Stimulated activated CD4-positive, alpha-beta T cell treated with anti-CD3 and anti-CD28 coated beads, Interleukin-4, amount 100 ng/mL, for 24 hours (primary cell): ENCODE measurements at regions not wholly inside any gene's neighbourhood (a gene's known extent, or its start where the extent isn't known, plus 50 kb on each side); places are given as distances from the start of the nearest gene placed in this dataset.
"Not testable (repeated sequence)": the region's sequence is repeated elsewhere in the genome, so short reads cannot be mapped to it uniquely, and the experiment has no call there.

Experiments used
- DNase-seq: peaks from one replicate; pipeline ENCODE4 v3.0.0-alpha.2; 2020

GRCh38 chr3:157856078-157856939, 249.9 kb downstream of the SHOX2 start:
- no peak for DNase-seq

GRCh38 chr3:157845839-157846238, 260.4 kb downstream of the SHOX2 start:
- not testable (repeated sequence) for DNase-seq

GRCh38 chr3:157844800-157845565, 261.2 kb downstream of the SHOX2 start:
- DNase-seq: no peak

GRCh38 chr3:157844216-157844615, 262.0 kb downstream of the SHOX2 start:
- no peak for DNase-seq

GRCh38 chr3:157841029-157841428, 265.2 kb downstream of the SHOX2 start:
- DNase-seq: no peak

GRCh38 chr3:157840564-157840963, 265.7 kb downstream of the SHOX2 start:
- no peak for DNase-seq

GRCh38 chr3:157838457-157838856, 267.8 kb downstream of the SHOX2 start:
- no peak for DNase-seq

GRCh38 chr3:157837336-157837735, 268.9 kb downstream of the SHOX2 start:
- DNase-seq: no peak

- no peak for DNase-seq
These were observed 270.2 kb downstream of the SHOX2 start for GRCh38 chr3:157836022-157836421.

- no peak for DNase-seq
These were observed 273.6 kb downstream of the SHOX2 start for GRCh38 chr3:157832588-157832987.

- DNase-seq: no peak
These were observed 275.5 kb downstream of the SHOX2 start for GRCh38 chr3:157830556-157831236.

GRCh38 chr3:157829786-157830185, 276.4 kb downstream of the SHOX2 start:
- no peak for DNase-seq

GRCh38 chr3:157824281-157824680, 281.9 kb downstream of the SHOX2 start:
- DNase-seq: no peak

- no peak for DNase-seq
These were observed 283.2 kb downstream of the SHOX2 start for GRCh38 chr3:157823050-157823449.

- DNase-seq: no peak
These were observed 286.1 kb downstream of the SHOX2 start for GRCh38 chr3:157820157-157820517.

GRCh38 chr3:157819270-157820156, 286.7 kb downstream of the SHOX2 start:
- DNase-seq: no peak

GRCh38 chr3:157816896-157817295, 289.3 kb downstream of the SHOX2 start:
- DNase-seq: no peak

- no peak for DNase-seq
These were observed 289.9 kb downstream of the SHOX2 start for GRCh38 chr3:157816296-157816695.

GRCh38 chr3:157815739-157816138, 290.5 kb downstream of the SHOX2 start:
- DNase-seq: no peak

GRCh38 chr3:157810924-157811718, 295.1 kb downstream of the SHOX2 start:
- no peak for DNase-seq

GRCh38 chr3:157807280-157807679, 298.9 kb downstream of the SHOX2 start:
- no peak for DNase-seq

- DNase-seq: no peak
These were observed 300.7 kb downstream of the SHOX2 start for GRCh38 chr3:157805538-157805937.
